HG03045 (cell line): ENCODE measurements at regions not wholly inside any gene's neighbourhood (a gene's known extent, or its start where the extent isn't known, plus 50 kb on each side); places are given as distances from the start of the nearest gene placed in this dataset.
"Not testable (repeated sequence)": the region's sequence is repeated elsewhere in the genome, so short reads cannot be mapped to it uniquely, and the experiment has no call there.

Source experiments
- ATAC-seq: cut with Tn5 transposase; IDR thresholded peaks from one replicate; pipeline ENCODE4 v1.9.1; 2021; ENCODE audit warnings: mild to moderate bottlenecking, moderate library complexity; ENCODE audit not compliant: unreplicated experiment

DNA sequence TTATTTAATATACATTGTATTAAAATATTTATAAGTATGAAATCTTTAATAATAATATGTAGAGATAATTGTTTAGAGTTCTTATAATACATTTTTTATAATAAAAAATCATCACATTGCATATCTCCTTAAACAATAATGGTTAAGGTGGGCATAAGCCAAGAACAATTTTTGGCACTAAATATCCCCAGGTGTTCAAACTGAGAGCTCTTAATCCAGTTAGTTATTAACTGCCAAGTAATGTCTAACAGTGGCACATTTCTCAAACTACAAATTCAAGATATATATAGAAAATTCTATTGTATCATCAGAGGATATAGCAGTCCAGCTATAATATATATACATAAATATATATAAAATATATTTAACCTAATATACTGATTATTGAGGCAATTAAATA, 680.8 kb downstream of the SI start:
- ATAC-seq: no peak

DNA sequence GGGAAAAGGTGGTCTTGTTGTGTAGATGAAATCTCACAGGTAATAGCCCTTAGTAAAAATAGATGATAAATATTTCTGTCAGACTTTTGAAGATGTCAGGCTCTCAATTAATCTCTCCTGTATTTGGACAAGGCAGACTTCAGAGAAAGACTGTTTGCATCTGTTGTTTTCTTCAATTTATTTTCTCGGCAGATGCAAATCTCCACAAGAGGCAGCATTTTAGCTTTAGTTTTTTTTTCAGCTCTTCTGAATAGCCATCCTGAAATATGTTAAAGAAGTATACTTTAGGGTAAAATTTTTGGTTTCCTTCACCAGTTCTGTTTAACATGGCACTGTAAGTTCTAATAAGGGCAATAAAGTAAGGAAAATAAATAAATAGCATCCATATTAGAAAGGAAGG, 685.1 kb downstream of the SI start:
- no peak for ATAC-seq

DNA sequence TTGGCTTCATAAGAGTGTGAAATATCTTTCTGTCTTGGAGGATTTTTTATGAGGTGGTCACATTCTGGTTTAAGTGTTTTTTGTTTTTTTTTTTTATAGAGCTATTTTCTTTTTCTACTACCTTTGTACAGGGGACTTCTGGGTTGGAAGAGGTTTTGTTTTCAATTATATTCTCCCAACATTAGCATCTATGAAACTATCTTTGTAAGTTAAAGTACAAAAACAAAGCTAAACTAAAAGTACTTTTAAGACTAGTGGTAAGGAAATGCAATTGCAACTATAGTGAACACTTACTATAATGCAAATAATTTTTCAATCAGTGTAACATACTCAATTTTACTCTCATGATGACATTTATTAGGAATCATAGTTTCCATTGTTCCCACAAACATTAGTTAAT, 688.2 kb downstream of the SI start:
- ATAC-seq: no peak

DNA sequence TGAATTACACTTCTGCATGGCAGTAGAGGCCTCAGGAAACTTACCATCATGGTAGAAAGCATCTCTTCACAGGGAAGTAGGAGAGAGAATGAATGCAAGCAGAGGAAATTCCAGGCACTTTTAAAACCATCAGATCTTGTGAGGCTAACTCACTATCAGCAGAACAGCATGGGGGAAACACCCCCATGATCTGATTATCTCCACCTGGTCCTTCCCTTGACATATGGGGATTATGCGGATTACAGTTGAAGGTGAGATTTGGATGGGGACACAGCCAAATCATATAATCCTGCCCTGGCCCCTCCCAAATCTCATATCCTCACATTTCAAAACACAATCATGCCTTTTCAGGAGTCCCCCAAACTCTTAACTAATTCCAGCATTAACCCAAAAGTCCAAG, 691.1 kb downstream of the SI start:
- no peak for ATAC-seq

DNA sequence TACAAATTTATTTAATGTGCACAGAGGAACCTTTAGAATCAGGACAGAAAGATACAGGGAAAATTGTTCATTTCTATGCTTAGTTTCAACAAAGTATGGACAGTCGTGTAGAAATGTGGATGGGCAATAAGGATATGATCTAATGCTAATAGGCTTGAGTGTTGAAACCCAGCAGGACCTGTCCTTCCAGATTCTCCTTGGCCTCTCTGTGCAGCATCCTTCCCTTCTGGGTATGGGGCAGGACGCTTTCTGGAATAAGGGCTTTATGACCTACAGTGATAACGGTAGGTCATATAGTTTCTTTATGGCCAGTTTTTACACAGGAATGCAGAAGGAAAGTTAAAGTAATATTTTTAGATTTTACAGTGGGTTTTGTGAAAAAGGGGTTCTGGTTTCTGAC, 698.1 kb downstream of the SI start:
- ATAC-seq: no peak

DNA sequence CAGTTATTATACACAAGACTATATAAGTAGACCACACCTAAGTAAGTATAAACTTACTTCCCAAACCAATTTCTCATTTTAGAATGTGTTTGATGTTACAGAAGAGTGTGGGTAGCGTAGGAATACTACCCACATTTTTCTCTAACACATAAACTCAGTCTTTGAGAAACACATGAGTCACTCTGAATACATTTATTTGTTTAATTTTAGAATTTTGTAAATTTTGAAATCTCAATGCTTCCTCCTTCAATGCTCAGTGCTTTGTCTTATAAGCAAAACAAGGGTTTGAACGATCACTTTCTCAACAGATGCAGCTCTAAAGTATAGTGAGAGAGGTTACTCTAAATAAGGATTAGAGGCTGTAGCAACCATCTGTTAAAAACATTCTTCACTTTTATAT, 700.8 kb downstream of the SI start:
- no peak for ATAC-seq

DNA sequence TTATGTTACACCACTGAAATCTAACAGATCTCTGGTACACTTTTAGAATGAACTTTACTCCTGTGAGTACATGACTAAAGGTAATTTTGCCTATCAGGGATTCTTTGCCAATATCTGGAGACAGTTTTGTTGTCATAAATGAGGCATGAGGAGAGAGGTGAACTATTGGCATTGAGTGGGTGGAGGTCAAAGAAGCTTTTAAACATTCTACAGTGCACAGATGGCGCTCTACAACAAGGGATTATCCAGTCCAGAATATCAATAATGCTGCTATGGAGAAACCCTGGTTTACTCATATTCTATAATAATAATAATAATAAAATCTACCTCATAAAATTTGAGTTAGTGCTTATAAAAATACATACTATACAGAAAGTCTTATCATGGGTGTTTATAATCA, 702.3 kb downstream of the SI start:
- ATAC-seq: no peak

DNA sequence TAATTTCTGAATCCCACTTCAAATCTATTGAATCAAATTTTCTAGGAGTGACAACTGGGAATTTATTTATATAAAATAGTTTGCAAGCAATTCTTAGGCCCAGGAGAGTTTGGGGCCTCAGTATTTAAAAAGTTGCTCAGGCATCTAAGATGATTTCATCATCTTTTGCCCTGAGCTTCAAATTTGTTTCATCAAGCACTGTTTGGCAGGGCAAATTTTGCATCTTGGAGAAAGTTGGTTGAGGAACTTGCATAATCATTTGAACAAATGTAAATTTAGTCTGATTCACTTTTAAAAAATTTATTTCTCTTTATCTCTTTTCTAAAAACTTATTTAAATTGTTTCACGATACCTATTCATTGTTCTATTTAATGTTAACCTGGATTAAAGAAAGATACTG, 702.8 kb downstream of the SI start:
- no peak for ATAC-seq

DNA sequence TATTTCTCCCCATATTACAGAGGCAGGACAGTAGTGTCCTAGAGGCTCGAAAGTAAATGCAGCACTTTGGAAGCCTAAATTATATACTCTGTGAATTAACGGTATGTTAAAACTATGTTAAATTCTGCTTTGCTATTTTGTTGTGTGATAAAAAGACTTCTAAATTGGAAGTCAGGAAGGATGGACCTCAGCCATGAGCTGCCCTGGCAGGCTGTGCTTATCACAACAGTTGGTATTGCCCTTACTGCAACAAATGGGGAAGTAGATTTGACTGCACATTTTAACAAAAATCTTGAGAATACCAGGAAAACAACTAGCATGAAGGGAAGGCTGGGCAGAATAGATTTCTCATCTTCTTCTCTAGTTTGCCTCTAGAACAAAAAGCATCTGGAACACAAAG, 706.6 kb downstream of the SI start:
- no peak for ATAC-seq

DNA sequence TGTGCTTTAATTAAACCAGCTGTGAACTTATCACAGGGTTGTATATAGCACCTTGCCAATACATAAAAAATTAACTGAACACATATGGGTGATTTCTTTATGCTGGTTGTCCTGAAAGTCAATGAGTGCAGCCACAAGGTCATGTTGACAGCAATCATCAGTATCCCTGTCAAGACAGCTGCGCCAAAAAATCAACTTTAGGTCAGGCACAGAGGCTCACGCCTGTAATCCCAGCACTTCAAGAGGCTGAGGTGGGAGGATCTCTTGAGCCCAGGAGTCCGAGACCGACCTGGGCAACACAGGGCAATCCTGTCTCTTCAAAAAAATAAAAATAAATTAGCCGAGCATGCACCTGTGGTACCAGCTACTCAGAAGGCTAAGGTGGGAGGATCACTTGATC, 707.3 kb downstream of the SI start:
- ATAC-seq: no peak

DNA sequence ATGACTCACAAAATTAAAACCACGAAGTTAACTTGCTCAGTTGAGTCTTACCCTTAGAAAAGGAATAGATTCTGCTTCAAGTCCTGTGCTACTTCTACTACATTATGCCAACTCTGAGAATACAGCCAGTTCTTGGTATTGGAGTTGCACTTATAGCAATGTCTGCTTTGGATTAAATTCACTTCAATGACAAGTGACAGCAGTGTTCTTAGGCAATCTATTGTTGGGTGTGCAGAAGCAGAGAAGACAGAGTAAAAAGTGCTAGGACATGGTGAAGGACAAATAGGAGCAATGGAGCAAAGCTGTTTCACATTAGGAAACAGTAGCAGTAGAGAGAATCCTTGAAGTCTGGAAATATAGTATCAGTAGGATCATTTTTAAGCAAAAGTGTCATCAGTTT, 713.1 kb downstream of the SI start:
- no peak for ATAC-seq

DNA sequence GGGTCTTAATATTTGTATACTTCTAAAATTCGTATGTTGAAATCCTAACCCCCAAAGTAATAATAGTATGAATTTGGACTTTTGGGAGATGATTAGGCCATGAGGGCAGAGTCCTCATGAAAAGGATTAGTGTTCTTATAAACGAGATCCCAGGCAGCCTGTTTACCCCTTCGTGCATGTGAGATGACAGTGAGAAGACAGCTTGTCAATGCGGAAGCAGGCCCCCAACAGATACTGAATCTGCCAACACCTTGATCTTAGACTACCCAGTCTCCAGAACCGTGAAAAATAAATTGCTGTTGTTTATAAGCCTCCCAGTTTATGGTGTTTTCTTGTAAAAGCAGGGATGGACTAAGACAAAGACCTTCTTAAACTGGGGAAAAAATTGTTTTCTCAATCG, 714.2 kb downstream of the SI start:
- no peak for ATAC-seq

DNA sequence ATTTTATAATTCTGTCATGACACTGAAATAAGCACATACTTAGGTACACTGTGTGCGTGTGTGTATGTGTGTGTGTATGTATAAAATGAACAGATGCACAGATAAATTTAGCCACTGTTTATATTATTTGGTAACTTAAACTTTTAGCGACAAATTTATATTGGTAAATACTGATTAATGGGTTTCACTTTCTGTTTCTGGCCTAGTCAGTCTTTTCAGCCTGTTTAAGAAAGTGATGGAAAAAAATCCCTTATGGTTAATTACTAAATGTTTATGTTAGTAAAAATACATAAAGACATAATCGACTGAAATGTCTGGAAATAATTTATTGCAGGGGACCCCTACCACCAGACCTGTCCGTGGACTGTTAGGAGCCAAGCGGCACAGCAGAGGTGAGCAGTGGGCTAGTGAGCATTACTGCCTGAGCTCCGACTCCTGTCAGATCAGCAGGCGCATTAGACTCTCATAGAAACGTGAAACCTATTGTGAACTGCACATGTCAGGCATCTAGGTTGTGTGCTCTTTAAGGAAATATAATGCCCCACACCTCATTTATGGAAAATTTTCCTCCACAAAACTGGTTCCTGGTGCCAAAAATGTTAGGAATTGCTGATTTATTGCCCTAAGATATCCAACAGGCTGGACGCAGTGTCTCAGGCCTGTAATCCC, 717.4 kb downstream of the SI start:
- no peak for ATAC-seq

DNA sequence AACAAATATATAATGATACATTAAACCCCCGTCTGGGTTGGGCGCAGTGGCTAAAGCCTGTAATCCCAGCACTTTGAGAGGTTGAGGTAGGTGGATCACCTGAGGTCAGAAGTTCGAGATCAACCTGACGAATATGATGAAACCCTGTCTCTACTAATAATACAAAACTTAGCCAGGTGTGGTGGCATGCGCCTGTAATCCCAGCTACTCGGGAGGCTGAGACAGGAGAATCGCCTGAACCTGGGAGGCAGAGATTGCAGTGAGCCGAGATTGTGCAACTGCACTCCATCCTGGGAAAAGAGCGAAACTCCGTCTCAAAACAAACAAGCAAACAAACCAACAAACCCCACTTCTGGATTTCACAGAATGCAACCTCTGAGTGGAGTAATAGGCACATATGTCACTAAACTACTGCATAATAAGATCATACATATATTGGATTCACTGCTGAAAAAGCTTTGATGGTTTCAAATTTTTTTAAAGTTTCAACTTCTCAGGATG, 718.2 kb downstream of the SI start:
- ATAC-seq: no peak

DNA sequence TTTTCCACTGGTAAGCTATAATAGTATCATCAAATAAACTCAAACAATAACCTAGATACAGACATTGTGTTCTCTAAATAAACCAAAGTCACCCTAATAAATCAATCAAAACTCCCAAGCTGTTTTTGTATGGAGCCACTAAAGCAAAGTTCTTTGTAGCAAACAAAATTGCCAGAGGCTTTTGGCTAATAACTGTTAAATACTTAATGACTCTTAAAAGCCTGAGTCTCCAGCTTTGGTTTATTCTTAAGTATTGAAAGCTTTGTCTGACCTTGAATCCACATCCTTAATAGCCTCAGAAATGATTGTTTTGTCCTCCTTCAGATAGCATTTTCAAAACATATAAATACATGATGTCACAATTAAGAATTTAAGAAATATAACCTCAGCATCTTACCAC, 725.3 kb downstream of the SI start:
- ATAC-seq: no peak

DNA sequence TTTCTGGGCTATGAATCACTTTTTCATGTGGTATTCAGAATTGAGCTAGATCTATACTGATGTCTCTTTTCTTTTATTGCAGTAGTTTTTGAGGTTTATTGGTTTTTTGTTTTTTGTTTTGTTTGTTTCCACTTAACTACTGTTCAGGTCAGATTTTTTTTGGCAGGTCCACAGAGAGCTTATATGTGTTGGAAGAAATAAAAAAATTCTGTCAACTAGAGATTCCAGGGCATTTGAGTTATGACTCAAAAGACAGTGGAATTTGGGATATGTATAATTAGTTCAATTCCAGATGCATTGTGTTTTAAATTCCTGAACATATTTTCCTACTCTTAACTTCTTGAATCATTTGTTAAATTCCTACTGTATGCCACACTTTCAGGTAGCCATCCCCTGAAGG, 727.2 kb downstream of the SI start:
- ATAC-seq: no peak

DNA sequence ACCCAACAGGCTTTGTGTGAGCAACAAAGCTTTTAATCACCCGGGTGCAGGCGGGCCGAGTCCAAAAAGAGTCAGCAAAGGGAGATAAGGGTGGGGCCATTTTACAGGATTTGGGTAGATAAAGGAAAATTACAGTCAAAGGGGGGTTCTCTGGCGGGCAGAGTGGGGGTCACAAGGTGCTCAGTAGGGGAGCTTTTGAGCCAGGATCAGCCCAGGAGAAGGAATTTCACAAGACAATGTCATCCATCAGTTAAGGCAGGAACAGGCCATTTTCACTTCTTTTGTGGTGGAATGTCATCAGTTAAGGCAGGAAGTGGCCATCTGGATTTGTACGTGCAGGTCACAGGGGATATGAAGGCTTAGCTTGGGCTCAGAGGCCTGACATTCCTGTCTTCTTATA, 736.1 kb downstream of the SI start:
- not testable (repeated sequence) for ATAC-seq

DNA sequence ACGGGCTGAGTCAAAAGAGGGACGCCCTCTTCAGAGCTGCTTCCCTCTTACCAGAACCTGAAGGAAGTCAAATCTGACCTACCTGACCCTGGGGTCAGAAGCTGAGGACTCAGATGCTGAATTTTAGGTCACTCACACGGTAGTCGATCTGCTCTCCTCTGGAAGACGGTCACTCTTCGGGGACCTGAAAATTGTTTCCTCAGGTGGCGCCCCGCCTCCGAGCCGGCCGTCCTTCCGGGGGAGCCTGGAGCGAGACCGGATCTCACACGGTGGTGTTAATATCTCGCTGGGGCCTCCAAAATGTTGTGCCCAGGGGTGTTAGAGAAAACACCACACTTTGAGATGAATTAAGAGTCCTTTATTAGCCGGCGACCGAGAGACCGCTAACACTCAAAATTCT, 737.2 kb downstream of the SI start:
- ATAC-seq: no peak

DNA sequence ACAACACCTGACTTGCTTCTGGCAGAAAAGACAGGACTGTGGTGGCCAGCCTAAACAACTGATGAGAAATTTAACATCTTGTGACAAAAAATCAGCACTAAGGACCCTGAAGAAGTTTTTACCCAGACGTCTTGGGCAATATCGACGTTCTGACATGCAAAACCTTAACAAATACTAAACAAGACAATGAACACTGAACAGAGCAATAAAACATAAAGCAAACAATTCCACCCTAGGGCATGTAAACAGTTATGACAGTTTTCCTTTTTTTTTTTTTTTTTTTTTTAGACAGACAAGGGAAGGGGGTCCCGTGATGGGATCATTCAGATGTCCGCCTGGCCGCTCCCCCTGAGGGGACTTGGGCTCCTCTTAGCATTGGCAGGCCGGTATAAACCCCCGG, 738.0 kb downstream of the SI start:
- ATAC-seq: no peak

DNA sequence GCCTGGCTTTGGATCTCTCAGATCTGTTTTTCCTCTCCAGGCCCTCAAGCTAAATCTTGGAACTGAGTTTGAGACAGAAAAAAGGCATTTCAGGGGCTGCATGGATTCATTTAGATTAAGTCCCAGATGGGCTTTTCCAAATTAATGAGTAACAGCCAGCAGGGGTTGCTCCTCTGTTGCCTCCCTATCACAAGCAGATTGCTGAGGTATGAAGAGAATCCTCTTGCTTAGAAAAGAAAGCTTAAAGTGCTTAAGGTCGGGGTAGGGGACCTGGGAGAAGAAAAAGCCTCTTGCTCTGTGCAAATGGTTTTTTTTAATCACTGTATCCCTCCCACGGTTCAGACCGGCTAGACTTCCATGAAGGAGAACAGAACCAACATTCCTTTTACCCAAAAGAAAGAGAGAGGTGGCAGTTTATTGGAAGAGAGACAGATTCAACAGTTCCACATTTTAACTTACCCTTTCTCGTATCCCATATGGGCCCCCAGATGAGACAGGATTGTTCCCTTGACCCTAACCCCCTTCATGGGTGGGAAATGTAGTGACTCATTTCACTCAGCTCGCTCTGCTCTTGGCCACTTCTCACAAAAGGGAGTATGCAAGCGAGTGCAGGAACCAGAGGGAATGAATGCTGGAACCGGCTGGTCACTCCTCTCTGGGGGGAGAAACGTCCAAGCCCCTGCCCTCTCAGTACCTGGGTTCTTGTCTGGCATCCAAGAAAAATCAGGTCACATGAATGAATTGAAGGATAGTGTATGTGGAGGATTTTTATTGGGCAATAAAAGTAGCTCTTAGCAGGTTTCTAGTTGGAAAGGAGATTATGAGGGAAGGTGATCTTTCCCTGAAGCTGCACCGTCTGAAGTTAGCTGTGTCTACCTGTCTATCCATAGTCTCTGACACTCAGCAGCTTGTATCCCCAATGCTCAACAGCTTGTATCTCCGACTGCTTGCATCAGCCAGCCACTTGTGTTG, 745.2 kb downstream of the SI start:
- no peak for ATAC-seq

DNA sequence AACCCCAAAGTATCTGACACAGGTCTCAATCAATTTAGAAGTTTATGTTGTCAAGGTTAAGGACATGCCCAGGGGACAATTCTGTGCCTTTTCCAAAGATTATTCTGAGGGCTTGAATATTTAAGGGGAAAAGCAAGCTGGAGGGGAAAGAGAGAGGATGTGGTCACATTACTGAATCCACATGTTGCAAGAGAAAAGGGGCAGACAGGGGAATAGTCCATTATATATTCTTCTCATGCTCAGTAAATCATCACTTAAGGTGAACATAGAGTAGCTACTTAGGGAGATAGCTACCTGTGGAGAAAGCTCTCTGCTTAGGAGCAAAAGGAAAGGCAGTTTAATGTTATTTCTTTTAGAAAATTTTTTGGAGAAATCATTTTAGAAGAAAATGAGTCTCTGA, 751.6 kb downstream of the SI start:
- no peak for ATAC-seq

DNA sequence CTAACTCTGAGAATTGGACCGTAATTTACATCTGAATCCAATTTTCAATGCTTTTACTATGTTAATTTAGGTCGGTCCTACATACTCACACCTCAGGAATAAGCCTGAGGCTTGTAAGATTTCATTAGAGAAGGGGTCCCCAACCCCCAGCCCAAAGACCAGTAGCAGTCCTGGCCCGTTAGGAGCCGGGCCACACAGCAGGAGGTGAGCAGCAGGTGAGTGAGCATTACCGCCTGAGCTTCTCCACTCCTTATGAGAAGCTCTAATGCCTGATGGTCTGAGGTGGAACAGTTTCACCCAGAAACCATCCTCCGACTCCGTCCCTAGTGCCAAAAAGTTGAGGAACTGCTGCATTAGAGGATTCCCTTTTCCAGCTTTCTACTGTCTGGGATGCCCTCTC, 757.3 kb downstream of the SI start:
- ATAC-seq: no peak
